SK-N-SH (cell line): ENCODE measurements at regions not wholly inside any gene's neighbourhood (a gene's known extent, or its start where the extent isn't known, plus 50 kb on each side); places are given as distances from the start of the nearest gene placed in this dataset.

Experiments used
- CTCF ChIP-seq: fragments of 200-600 bp; sonication (generic); IDR thresholded peaks from 2 replicates; pipeline ENCODE4 v1.6.1; 2017; ENCODE audit warnings: antibody characterized with exemption, mild to moderate bottlenecking, moderate library complexity
- EZH2phosphoT487 ChIP-seq: fragments of 200-600 bp; sonication (generic); IDR thresholded peaks from 2 replicates; pipeline ENCODE4 v1.6.1; 2017; ENCODE audit warnings: low read depth, mixed run types, mild to moderate bottlenecking, antibody characterized with exemption, moderate library complexity, borderline replicate concordance
- JUND ChIP-seq: IDR thresholded peaks from 2 replicates; pipeline ENCODE4 v1.4.0; 2012
- RAD21 ChIP-seq: IDR thresholded peaks from 2 replicates; pipeline ENCODE4 v1.6.1; 2012; ENCODE audit warnings: mild to moderate bottlenecking, low read length
- RCOR1 ChIP-seq: fragments of 150-350 bp; IDR thresholded peaks from 2 replicates; pipeline ENCODE4 v1.6.1; 2017; ENCODE audit warnings: antibody characterized with exemption, low read length
- TEAD4 ChIP-seq: IDR thresholded peaks from 2 replicates; pipeline ENCODE4 v1.4.0; 2012; ENCODE audit warnings: mild to moderate bottlenecking, borderline replicate concordance; ENCODE audit not compliant: insufficient read depth
- YY1 ChIP-seq: IDR thresholded peaks from 2 replicates; pipeline ENCODE4 v1.4.0; 2012; ENCODE audit warnings: low read depth, mild to moderate bottlenecking

GRCh38 chr3:34219556-34219955 lies 421.1 kb downstream of the PDCD6IP start:
- TF ChIP-seq RAD21 = no peak
- no peak for TF ChIP-seq CTCF
- TF ChIP-seq JUND = no peak
- no peak for TF ChIP-seq YY1
- no peak for TF ChIP-seq TEAD4
- TF ChIP-seq EZH2phosphoT487 = no peak
- TF ChIP-seq RCOR1 = no peak
